ENCODE measurements at regions not wholly inside any gene's neighbourhood (a gene's known extent, or its start where the extent isn't known, plus 50 kb on each side); places are given as distances from the start of the nearest gene placed in this dataset.
"Not testable (repeated sequence)": the region's sequence is repeated elsewhere in the genome, so short reads cannot be mapped to it uniquely, and the experiment has no call there.

- no peak for DNase-seq (ENCODE audit: low spot score)
Observed at GRCh38 chr13:105678072-105678471, 857.4 kb downstream of the EFNB2 start.

DNA sequence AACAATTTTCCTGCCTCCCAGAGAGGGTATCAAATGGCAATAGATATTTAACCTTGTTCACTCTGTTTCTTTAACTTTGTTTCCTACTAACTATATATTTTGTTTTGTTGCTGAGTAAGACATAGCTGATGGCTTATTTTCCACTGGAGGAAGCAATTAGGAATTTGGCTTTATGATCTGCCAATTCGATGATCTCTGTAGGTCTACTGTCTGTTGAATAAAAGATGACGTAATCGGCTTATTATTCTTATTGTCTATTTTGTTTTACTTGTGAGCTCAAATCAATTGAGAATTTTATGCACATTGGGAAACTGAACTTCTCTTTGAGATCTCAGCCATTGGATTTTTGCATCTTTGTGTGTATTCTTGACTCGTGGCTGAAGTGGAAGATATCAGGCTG lies 862.6 kb downstream of the EFNB2 start:
- no peak for DNase-seq (ENCODE audit: low spot score)

DNA sequence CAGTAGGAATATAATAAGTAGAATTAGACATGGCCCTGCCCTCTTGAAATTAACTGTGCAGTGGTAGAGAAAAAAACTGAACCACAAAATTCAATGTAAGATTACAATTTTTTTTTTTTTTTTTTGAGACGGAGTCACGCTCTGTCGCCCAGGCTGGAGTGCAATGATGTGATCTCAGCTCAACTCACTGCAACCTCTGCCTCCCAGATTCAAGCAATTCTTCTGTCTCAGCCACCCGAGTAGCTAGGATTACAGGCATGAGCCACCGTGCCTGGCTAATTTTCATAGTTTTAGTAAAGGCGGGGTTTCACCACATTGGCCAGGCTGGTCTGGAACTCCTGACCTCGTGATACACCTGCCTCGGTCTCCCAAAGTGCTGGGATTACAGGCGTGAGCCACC lies 864.3 kb downstream of the EFNB2 start:
- not testable (repeated sequence) for DNase-seq (ENCODE audit: low spot score)

GRCh38 chr13:105670179-105670990 lies 865.1 kb downstream of the EFNB2 start:
- no peak for DNase-seq (ENCODE audit: low spot score)

GRCh38 chr13:105665284-105665683 lies 870.2 kb downstream of the EFNB2 start:
- DNase-seq (ENCODE audit: low spot score) = no peak

DNA sequence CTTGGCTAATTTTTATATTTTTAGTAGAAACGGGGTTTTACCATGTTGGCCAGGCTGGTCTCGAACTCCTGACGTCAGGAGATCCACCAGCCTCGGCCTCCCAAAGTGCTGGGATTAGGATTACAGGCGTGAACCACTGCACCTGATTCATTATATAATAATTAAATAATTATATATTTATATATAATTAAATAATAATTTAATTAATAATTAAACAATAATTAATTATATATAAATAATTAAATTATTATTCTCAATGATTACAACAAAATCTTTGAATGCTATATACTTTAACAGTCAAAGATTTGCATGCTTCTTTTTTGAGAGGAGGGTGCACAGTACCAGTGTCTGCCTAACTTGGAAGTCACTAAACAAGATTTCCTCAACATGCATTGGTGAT lies 872.3 kb downstream of the EFNB2 start:
- DNase-seq (ENCODE audit: low spot score) = no peak

DNA sequence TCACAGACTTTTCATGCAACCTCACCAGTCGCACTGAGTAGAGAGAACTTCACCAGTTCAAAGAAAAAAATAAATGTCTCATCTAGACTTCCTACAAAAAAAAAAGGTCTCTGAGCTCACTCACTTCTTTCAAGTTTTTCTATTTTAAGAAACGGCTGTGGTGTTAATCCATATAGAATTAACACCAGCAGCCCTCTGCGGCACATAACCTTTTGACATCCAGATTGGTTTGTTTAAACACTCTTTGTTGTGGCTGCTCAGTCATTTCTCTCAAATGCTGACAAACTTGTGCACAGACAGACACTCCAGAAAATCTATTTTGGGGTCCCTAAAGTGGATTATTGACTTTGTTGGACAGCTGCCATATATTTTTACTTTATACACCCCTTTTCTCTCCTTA lies 874.9 kb downstream of the EFNB2 start:
- DNase-seq (ENCODE audit: low spot score) = no peak

DNA sequence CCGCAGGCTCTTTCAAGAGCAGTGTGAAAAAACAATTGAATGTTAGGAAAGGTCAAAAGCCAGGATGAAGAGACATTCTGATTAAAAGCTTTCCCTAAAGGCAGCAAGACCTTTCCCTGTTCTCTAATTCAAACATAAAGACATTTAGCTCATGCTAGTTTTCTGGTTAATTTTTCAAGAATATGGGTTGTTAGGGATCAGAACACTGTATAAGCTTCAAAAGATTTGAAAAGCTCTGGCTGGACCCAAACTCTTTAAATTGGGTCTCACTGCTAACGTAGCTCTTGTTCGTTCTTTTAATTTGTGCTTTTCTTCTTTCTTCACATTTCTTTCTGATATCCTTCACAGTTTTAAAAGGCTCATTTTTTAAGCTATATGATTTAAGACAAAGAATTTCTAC lies 877.0 kb downstream of the EFNB2 start:
- DNase-seq (ENCODE audit: low spot score) = no peak

GRCh38 chr13:105655046-105655445 lies 880.4 kb downstream of the EFNB2 start:
- DNase-seq (ENCODE audit: low spot score) = no peak

- no peak for DNase-seq (ENCODE audit: low spot score)
Observed at GRCh38 chr13:105643966-105644365, 891.5 kb downstream of the EFNB2 start.

DNA sequence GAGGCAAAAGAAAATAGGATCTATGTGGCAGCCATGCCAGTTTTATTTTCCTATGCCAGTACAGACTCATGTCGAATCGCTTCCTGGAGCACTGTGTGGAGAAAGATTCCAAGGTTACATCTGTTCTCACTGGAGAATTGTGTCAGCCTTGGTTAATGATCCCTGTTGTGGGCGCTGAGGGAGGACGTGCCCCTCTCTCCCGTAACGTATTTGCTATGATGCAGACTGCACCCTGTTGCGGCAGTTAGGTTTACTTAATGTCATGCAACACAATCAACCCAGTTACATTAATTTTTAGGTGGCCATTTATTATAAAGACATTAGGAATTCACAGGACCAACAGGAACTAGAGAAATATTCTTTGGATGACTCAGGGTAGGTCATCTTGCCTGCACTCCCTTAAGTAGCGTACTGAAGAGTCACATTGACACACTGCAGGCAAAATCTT lies 892.9 kb downstream of the EFNB2 start:
- no peak for DNase-seq (ENCODE audit: low spot score)

DNA sequence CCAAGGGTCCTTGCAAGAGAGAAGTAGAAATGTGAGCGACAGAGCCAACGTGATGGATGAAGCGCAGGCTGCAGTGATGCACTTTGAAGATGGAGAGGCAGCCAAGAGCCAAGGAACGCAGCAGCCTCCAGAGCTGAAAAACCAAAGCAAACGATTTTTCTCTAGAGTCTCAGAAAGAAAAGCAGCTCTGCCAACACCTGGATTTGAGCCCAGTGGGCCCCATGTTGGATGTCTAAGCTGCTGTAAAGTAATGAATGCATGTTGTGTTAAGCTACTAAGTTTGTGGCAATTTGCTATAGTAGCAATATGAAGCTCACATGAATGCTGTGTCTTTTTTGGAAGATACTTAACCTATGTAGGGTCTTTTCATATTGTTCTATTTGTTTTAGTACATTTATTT lies 894.3 kb downstream of the EFNB2 start:
- DNase-seq (ENCODE audit: low spot score) = no peak

DNA sequence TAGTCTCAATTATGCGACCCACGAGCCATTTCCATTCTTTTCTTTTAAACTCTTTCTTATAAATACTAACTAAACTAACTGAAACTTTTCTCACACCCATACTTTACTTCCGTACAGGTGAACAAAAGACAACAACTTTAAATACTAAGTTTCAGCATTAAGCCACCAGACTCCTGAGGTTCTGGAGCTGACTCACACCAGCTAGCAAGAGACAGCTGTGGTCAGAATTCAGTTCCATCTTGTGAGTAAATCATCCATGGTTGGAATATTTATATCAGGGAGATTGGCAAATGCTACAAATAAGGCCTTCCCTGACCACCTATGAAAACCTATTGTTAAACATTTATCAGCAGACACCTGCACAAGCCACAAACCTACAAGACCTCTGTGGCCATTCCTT lies 897.0 kb downstream of the EFNB2 start:
- no peak for DNase-seq (ENCODE audit: low spot score)

DNA sequence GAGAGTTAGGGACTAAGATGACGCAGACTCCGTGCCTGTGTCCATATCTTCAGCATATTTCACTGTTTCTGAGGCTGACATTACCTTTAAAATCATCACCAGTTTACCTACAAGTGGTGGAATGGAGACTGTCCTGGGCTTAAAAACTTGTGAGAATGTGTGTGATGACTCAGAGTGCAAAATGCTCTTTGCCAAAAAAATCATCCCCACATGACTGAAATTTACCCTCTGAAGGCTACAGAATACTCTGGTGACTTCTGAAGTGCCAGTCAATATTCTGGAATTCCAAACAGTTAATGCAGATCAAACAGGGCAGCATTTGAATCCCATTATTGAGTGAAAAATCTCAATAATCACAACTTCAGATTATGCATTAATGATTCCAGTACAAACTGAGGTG lies 901.4 kb downstream of the EFNB2 start:
- DNase-seq (ENCODE audit: low spot score) = no peak

DNA sequence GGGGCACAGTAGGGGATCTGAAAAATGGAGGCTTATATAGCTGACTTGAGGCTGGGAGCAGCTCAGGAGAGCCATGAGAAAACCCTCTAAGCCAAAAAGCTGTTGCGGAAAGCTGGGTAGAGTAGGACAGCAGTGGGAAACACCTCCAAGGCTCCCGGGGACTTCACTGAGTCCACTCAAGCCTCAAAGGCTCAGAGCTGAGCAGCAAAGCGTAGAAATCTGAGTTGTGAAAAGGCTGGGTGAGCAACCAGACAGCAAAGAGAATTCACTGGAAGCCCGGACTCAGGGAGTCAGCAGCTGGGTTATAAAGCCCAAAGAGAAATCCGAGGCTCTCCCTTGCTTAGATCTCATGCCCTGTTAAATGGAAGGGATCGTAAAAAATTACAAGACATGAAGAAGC lies 905.0 kb downstream of the EFNB2 start:
- DNase-seq (ENCODE audit: low spot score) = no peak

GRCh38 chr13:105627270-105627669 lies 908.2 kb downstream of the EFNB2 start:
- DNase-seq (ENCODE audit: low spot score) = no peak

- no peak for DNase-seq (ENCODE audit: low spot score)
Observed at GRCh38 chr13:105625691-105626090, 909.8 kb downstream of the EFNB2 start.

- no peak for DNase-seq (ENCODE audit: low spot score)
Observed at GRCh38 chr13:105616333-105617075, 919.0 kb downstream of the EFNB2 start.

- no peak for DNase-seq (ENCODE audit: low spot score)
Observed at GRCh38 chr13:105612541-105612940, 922.9 kb downstream of the EFNB2 start.

- DNase-seq (ENCODE audit: low spot score) = no peak
Observed at GRCh38 chr13:105611424-105611823, 924.0 kb downstream of the EFNB2 start.

DNA sequence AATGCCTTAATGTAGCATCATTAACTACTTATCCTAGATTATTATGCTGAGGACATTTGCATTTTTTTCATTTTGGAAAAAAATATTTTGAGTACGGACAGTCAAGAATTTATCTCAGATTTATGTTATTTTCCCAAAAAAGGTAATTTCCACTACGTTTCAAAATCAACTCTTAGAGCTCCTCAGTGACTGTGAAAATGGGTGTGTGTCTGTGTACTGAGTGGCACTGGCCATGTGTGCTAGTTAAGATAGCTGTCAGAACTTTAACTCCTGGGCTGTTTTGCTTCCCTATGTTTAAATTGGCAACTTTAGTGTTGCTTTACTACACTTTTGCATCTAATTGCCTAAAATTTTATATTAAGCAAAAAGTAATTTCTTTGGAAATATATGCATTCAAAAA lies 927.4 kb downstream of the EFNB2 start:
- no peak for DNase-seq (ENCODE audit: low spot score)

DNA sequence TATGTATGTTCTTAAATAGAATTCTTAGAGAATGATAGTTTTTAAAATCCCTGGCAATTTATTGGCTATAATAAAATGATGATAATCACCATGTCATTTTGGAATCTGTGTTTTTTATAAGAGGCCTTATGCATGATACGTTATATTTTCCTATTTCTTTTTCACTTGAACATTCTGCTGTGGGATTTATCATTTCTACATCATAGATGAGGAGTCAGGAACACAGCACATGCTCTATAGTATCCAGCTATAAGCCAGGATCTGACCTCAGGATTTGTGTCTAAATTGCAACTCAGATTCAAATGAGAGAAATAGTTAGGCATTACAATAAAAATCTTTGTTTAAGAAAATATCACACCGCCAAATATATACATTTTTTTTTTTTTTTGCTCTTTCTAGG lies 928.0 kb downstream of the EFNB2 start:
- DNase-seq (ENCODE audit: low spot score) = no peak

GRCh38 chr13:105607016-105607415 lies 928.4 kb downstream of the EFNB2 start:
- no peak for DNase-seq (ENCODE audit: low spot score)
